Glomerular visceral epithelial cell (primary cell): ENCODE measurements at regions not wholly inside any gene's neighbourhood (a gene's known extent, or its start where the extent isn't known, plus 50 kb on each side); places are given as distances from the start of the nearest gene placed in this dataset.
A peak's percentile ranks its signal among the peaks of the same experiment; 100 is the strongest.

Experiments used
- DNase-seq: peaks from one replicate; pipeline ENCODE4 v3.0.0-alpha.2; 2016; ENCODE audit errors: extremely low spot score

DNA sequence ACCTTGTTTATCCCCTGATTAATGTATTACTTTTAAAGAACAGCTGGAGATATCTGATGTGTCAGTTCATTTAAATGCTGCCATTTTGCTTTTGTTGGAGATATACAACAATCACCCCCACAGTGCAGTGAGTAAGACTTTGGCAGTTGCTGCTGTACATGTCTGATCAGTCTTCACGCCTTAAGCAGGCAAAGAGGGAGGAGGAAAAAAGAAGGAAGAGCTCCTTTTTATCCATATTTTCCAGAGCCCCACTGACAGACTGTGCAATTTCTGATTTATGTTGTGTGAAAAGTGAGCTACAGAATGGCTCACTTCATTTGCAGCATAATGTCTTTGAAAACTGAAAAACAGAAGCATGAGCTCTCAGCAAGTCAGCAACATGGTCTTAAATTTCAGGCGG lies 319.7 kb upstream of the LRIG3 start:
- no peak for DNase-seq

DNA sequence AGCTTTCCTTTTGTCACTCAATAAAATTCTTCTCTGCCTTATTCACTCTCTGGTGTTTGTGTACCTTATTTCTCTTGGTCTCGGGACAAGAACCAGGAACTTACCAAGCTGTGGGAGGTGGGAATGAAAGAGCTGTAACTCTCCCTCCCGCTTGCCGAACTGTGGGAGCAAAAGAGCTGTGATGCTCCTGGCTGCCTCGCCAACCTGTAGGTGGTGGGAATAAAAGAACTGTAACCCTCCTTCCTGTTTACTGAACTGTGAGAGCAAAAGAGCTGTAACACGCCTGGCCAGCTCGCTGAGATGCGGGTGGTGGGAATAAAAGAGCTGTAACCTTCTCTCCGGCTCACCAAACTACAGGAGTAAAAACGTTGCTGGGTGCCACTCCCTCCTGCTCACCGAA lies 314.1 kb upstream of the LRIG3 start:
- DNase-seq: no peak

DNA sequence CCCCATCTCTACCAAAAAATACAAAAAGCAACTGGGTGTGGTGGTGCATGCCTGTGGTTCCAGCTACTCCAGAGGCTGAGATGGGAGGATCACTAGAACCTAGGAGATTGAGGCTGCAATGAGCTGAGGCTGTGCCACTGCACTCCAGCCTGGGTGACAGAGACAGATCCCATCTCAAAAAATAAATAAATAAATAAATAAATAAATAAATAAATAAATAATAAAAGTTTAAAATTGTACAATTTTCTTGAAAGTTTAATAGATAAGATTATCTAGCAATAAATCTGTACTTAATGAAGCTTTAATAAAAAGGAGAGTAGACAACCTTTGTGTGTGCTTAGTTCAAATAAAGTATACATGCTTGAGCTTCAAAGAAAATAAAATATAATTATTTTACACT lies 310.0 kb upstream of the LRIG3 start:
- no peak for DNase-seq

DNA sequence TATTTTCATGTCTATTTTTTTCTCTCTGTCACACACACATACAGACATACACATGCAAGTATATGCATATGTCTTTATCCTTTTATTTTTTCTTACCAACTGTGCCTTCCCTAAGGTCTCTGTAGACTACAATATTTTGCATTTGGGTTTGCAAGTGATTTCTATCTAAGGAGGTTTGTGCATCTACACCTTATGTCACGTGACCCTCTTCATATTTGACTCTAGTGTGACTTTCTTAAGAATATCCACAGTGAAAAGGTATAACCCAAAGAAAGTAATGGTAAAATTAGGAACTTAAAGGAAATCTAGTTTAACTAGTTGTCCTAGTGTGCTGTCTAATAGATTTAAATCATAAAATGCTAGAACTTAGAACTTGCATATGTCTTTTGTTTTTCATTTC lies 298.8 kb upstream of the LRIG3 start:
- no peak for DNase-seq

DNA sequence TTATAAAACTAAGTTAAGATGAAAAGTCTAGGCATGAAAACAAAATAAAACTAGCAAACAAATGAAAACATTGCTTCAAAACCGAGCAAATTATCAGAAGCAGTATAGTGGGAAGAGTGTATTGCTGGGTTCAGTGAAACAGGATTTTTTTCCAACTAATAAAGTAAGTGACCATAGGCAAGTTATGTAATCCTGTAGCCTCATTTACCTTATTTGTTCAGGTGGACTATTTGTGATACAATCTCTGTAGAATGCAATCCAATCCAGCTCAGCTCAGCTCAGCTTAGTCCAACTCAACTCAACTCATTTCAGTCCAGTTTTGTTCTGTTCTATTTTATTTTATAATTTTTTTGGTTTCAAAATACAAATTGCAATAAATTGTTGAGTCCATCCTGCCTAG lies 276.7 kb upstream of the LRIG3 start:
- DNase-seq: no peak

DNA sequence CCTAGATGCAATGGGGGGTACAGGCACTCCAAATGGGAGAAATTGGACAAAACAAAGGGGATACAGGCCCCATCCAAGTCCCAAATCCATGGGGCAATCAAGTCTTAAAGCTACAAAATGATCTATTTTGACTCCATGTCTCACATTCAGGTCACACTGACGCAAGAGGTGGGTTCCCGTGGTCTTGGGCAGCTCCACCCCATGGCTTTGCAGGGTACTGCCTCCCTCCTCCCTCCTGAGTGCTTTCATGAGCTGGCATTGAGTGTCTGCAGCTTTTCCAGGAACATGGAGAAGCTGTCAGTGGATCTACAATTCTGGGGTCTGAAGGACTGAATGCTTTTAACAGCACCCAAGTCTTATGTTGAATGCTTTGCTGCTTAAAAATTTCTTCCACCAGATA lies 274.5 kb upstream of the LRIG3 start:
- no peak for DNase-seq

DNA sequence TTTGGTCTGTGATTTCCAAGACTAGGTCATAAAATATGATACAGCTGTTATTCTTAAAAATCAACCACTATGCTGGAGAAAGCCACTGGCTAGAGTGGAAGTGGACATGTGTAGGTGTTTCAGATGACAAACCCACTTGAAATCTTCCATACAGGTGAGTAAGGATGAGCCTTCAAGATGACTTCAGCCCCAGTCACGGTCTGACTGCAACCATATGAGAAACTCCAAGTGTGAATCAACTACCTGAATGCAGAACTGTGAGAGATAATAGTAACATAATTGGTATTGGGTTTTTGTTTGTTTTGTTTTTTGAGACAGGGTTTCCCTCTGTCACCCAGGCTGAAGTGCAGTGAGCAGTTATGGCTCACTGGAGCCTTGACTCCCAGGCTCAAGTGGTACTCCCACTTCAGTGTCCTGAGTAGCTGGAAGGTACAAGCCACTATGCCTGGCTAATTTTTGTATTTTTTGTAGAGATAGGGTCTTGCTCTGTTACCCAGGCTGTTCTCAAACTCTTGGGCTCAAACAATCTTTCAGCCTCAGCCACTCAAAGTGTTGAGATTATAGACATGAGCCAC lies 273.3 kb upstream of the LRIG3 start:
- no peak for DNase-seq

DNA sequence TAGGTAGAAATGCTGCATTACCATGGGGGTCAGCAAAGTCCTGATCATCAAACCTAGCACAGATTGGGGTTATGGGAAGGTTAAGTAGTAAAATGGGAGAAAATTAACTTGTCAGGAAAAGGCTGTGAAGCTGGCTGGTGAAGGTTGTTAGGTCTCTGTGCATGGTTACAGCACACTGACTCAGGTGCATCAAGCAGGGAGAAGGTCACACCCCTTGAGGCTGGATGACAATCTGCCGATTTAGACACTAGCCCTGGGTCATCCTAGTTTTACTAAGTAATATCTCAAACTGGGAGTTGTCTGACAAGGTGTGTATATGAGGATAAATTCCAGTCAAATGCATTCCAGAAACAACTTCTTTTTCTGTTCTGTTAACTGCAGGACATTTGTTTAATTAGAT lies 271.1 kb upstream of the LRIG3 start:
- no peak for DNase-seq

DNA sequence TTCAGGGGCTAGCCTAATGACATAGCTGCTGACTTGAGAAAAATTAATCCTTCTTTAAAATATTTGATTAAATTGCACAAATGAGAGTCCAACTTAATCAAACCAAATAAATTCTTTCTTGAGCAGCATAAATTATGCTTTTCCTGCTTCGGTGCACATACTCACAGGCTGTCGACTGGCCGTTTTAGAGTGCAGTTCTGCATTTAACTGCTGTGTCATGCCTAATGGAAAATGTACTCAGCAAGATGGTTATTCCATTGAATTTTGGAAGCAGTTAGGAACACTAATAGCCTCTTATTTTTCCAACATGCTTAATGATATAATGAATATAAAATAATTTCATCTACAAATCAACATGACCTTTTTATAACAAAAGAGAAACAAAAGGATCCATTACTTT lies 266.1 kb upstream of the LRIG3 start:
- no peak for DNase-seq

DNA sequence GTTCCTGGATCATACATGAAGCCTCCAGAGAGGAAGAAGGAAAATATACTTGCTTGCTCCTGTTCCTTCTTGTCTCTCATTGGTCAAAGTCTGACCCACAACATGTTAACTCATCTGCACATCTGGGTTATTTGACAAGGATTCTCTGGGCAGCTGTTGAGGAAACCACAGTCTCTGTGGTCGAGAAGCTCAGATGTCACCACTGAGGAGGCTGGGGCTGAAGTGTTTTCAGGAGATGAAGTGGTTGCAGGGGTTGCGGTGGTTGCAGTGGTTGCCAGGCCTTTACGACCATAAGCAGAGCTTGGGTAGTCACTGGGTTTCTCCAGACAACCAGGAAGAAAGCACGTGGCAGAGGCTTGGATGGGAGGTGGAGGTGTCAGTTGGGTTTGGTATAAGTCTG lies 265.0 kb upstream of the LRIG3 start:
- no peak for DNase-seq

DNA sequence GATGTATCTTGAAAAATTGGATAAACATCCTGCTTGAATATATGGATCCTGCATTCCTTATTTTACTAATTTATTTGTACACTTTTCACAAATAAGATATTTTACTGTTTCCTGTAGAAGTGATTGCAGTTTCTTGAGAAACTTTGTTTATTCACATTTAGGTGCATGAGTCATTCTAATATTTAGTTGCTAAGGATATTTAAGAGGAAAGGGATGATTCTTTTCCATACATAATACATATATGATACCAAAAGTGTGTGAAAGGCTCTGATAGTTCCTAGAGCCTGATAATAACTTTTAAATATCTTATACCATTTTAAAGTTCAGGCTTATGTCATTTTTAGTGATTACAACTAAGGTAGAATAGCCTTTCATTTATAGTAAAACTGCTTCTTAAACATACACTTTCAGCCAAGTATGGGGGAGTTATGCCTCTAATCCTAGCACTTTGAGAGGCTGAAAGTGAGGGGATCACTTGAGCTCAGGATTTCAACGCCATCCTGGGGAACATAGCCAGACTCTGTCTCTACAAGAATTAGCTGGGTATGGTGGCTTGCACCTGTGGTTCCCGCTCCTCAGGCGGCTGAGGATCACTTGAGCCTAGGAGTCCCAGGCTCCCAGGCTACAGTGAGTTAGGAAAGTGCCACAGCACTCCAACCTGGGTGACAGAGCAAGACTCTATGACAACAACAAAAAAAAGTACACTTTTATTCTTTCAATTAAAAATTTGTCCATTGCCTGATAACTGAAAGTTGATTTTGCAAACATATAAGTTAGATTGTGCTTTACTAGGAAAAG lies 262.6 kb upstream of the LRIG3 start:
- DNase-seq: no peak

DNA sequence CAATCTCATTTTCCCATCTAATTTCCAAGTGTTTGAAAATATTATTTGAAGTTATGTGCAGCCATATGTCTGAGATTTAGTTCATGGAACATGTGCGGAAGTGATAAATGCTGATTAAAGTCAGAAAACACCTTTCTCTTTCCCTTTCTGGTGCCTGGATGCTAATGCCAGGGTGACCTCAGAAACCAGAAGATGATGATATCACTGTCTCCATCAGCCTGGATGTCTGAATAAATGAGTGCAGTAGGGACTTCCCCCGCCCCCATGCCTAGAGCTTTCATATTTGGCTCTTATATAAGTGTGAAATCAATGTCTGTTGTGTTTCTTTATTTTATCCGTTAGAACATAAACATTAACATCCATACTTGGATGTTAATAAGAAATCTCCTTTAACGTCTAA lies 261.9 kb upstream of the LRIG3 start:
- peak; percentile 9 for DNase-seq

DNA sequence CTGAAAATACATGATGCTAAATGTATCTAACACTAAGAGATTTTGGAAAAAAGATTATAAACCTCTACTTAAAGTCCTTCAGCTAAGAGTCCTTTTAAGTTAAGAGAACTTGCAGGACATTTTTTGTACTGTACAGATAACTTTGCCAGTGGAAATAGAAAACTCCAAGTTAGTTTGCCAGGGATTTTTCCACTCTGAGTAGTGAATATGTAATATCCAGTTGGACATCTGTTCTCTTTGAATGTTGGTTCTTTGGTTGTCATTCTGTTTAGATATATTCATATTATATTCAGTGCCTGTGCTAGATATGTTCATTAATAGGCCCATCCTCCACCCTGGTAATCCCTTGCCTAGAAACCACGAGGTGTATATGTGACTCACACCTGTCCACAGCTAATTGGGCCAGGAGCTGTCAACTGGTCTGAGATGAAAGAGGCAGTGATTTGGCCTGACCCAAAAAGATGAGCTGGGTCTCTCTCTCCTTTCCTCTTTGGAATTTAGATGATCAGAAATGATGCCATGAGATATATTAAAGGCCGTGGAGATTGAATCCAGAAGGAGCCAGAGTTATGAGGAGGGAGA lies 261.0 kb upstream of the LRIG3 start:
- no peak for DNase-seq

DNA sequence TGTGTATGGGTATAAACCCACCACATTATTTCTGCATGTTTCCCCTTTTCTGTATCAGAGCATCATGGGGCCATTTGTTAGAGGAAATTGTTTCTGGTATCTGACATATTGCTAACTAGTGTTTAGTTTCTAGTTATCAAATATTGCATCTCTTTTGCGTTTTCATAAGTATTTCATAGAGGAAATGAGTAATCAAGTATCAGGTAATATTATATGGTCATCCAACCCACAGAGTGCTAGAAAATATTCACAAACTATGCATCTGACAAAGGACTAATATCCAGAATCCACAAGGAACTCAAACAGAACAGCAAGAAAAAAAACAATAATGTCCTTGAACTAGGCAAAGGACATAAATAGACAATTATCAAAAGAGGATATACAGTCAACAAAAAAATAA lies 258.9 kb upstream of the LRIG3 start:
- no peak for DNase-seq

DNA sequence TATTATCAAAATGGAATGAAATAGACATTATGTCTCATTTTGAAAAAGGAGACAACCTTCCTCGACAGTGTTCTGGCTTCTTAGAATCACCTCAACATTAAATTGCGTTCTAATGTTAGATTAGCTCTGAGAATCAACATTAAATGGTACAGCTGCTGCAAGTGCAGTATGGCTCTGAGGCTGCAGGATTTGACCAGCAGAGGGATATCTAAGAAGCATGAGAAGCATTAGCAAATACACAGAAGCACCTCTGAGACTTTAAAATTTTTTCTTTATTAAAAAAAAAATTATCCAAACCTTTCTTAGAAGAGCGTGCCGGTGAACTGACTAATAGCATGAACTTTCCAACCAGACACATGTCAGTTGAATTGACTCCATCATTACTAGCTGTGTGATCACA lies 253.4 kb upstream of the LRIG3 start:
- no peak for DNase-seq

DNA sequence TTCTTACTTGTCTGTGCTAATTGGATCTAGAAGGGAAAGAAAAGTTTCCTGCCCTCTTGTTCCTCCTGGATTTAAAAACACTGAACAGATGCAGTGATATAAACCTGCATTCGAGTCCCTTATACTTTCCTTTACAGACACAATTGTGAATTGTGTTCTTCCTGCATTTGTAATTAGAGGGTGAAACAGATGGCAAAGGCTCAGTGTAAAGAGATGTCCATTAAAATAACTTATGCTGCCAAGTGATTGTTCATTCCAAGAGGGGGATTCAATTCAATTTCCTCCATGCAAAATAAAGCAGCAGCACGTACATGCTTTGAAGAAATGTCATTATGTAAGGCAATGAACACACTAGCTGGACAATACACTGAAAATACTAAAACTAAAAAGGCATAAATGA lies 248.3 kb upstream of the LRIG3 start:
- no peak for DNase-seq

DNA sequence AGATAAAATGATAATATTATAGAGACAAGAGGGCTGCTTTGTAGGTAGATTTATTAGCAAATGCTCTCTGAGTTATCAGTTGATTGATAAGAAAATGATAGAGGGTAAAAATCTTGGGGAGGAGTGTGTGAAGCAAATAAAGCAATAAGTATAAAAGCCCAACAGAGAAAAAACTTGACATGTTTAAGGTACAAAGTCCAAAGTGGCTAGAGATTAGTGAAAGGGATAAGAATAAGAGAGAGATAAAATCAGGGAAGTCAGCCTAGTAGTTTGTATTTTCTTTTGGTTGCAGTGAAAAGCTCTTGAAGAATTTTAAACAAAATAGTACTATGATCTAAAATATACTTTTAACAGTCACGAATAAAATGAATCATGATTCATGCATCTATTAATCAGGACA lies 246.2 kb upstream of the LRIG3 start:
- no peak for DNase-seq

DNA sequence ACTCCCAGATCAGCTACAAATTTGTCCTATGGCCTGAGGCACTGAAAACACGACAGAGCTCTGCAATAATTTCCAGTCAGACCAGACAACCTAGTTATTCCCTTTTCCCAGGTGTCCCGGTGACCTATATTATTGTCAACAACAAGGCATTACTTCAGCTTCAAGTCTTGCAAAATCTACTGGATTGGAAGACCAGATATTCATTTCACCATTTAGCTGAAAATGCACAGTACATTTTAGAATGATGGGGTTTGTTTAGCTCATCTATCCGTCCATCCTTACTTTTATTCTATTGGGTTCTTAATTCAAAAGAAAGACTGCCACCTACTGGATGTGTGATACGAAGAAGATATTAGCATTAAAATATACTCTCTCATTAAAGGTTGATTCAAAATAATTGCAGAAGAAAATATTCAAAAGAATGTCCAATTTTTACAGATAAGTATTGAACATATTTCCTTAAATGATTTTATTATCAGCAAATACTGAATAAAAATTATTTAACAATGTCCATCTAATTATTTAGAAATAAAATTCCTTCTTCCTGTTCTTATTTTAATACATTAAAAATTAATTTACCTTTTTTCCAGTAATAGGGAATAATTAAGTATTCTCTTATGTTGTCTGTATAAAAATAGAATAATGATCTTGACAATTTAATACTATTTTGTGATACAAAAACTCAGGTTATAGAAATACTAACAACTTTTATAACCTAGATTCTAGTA lies 244.9 kb upstream of the LRIG3 start:
- DNase-seq: peak; percentile 16

DNA sequence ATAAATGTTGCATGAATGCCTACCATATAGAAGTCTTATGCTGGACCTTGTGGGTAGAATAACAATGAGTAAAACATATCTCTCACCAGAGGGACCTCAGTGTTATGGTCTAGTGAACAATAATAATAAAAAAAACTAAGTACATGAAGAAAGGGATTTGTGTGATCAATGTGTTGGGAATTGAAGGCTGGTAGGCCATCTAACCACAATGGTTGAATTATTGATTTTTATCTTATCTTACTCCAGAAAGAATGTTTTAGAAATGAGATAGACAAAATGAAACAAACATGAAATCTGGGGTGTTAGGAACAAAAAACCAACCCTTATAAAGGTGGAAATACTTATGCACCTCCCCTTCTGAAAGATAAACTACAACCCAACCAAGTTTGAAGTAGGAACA lies 243.9 kb upstream of the LRIG3 start:
- DNase-seq: peak; percentile 13

DNA sequence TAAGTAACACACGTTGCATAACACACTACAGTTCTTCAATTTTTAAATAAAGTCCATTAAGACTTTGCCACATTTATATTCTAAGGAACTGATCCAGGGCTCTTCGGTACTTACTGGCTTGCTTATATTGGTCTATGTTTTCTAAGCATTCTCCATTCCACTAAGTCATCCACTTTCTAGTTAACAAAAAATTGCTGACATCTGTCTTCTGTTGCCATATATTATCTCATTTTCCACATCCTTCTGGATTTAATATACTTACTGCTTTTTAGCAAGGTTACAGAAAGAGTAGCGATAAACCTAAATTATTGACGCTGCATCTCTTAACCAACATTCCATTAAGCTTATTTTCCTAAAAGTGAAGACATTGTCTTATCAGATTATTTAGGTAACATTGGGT lies 238.4 kb upstream of the LRIG3 start:
- no peak for DNase-seq

DNA sequence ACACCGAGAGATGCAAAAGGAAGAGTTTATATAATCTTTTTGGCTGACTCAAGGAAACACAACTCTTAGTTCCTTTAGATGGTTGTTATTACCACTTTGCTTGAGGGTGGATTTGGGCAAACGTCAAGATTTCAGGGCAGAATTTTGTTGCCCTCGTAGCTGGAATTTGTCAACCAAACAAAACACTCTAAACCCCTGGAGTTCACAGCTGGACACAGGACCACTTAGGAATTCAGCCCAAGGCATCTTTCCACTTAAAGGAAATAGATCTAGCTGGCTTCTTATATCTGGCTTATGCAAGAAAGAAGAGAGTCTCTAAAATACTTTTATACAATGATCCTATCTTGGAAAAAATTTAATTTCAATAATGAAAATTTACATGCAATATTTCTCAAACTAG lies 237.8 kb upstream of the LRIG3 start:
- DNase-seq: no peak

DNA sequence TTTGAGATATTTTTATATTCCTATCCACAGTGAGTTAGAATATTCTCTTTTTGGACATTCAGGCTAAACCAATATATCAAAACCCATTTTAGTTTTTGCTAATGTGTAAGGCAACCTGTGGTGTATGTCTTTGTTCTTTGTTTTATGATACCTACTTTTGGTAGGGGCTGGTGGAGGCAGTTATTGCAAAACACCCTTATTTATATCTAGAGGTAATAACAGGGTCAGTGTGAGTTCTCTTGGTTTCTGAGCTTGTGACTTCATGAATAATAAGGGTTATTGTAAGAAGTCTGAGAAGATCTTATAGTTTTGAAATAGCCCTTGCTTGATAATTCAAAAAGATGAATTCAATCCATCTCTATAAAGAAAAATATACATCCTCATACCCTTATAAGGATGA lies 235.1 kb upstream of the LRIG3 start:
- no peak for DNase-seq

DNA sequence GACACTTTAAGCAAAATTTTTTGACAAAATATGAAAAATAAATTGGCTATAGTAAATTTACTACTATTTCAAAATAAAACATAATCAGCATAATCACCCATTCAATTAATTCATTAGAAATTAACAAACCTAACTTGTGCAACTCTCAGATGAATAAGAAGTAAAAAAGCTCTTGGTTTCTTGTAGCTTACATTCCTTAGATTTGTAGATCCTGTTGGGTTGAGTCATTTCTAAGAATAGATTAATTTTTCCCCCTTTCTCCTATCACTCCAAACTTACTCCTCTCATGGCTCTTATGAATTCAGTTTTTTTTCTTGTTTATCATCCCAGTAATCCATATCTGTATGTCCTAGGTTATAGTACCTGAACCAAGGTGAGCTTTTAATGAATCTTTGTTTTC lies 230.9 kb upstream of the LRIG3 start:
- DNase-seq: no peak
